Cardiac fibroblast (primary cell): ENCODE measurements at regions not wholly inside any gene's neighbourhood (a gene's known extent, or its start where the extent isn't known, plus 50 kb on each side); places are given as distances from the start of the nearest gene placed in this dataset.

ENCODE experiments used
- DNase-seq, 2 donors: peaks; one replicate each; pipeline versions ENCODE4 v3.0.0 to v3.0.0-alpha.2; 2010; ENCODE audit warnings: low read depth in 2 of 2
- H3K4me3 ChIP-seq, 2 donors: replicated peaks in 1 of 2; 1 replicate in 1 of 2; 2 replicates in 1 of 2; pipeline ENCODE4 v1.5.1; 2011; ENCODE audit warnings: low read depth in 2 of 2, low read length in 2 of 2, mild to moderate bottlenecking in 2 of 2, moderate library complexity in 1 of 2
- TF ChIP-seq, protein P1 (sequence below): IDR thresholded peaks from one replicate; pipeline ENCODE4 v1.5.1; 2011; ENCODE audit warnings: low read depth, mild to moderate bottlenecking, low read length, inconsistent platforms

DNA sequence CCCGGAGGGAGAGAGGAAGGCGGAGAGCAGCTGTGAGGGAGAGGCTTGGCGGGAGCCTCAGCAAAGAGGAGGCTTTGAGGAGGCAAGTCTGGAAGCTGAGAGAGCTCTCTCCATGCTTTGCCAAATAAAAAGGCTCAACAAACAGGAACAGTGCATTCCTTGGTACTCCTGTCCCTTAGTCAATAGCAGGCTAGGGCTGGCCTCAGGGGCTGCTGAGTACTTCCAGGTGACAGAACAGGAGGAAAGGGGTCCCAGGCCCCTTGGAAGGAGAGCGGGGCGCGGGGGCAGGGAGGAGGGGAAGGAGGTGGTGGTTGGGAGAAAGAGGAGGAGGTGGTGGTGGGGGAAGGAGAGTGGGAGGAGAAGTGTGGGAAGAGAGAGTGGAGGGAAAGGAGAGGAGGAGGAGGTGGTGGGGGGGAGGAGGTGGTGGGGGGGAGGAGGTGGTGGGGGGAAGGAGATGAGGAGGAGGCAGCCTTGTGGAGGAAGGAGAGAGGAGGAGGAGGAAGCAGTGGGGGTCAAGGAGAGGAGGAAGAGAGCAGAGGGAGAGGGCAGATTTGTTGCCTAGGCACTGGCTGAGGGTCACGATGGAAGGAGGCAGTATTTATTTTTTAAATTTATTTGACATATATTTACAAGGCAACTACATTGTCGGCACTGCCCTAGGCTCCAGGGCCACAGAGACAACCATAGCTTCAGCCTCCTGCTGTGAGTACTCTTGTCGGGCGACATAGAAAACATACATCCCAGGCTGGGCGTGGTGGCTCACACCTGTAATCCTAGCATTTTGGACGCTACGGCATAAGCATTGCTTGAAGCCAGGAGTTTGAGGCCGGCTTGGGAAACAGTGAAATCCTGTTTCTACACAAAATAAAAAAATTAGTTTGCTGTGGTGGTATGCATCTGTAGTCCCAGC lies 74.2 kb upstream of the ZBED5 start:
- peak in 1 of 2 donors; percentile 42 for DNase-seq
- TF ChIP-seq, protein P1, sequence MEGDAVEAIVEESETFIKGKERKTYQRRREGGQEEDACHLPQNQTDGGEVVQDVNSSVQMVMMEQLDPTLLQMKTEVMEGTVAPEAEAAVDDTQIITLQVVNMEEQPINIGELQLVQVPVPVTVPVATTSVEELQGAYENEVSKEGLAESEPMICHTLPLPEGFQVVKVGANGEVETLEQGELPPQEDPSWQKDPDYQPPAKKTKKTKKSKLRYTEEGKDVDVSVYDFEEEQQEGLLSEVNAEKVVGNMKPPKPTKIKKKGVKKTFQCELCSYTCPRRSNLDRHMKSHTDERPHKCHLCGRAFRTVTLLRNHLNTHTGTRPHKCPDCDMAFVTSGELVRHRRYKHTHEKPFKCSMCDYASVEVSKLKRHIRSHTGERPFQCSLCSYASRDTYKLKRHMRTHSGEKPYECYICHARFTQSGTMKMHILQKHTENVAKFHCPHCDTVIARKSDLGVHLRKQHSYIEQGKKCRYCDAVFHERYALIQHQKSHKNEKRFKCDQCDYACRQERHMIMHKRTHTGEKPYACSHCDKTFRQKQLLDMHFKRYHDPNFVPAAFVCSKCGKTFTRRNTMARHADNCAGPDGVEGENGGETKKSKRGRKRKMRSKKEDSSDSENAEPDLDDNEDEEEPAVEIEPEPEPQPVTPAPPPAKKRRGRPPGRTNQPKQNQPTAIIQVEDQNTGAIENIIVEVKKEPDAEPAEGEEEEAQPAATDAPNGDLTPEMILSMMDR: no peak
- H3K4me3 ChIP-seq: peak overlapping the region; percentile 58 to 62

DNA sequence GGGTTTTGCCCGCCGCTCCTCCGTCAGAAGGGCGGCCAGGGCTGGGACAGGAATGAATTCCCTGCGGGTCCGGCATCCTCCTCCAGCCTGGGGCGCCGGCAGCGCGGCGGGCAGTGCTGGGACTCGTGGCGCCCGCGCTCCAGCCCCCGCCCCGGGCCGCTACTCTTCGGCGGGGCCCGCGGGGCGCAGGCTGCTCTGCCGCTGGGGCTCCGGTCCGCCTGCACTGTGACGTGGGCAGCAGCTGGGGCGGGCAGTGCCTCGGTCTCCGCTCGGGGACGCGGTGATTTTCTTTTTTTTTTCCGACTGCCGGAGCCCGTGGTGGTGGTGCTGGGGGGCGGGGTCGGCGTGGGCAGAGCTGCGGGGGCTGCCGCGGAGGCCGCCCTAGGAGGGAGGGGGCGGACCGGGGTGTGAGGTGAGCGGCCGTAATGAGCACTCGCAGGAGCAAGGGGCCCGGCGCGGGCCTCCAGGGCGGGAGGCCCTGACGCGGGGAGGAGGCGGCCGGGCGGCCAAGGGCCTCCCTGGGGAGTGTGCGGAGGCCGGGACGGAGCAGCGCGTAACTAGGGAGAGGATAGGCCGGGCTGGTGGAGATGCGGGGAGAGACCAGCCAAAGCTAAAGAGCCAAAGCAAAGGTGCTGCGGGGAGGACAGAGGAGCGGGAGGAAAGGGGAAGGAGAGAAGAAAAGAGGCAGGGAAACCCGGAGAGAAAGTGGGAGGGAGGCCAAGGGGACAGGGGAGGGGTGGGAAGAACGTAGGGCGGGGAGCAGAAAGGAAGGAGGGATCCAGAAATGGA lies 73.3 kb upstream of the ZBED5 start:
- peak; percentile 77 to 92 for DNase-seq
- H3K4me3 ChIP-seq: peak overlapping the region; percentile 58 to 62
- TF ChIP-seq, protein P1: no peak

DNA sequence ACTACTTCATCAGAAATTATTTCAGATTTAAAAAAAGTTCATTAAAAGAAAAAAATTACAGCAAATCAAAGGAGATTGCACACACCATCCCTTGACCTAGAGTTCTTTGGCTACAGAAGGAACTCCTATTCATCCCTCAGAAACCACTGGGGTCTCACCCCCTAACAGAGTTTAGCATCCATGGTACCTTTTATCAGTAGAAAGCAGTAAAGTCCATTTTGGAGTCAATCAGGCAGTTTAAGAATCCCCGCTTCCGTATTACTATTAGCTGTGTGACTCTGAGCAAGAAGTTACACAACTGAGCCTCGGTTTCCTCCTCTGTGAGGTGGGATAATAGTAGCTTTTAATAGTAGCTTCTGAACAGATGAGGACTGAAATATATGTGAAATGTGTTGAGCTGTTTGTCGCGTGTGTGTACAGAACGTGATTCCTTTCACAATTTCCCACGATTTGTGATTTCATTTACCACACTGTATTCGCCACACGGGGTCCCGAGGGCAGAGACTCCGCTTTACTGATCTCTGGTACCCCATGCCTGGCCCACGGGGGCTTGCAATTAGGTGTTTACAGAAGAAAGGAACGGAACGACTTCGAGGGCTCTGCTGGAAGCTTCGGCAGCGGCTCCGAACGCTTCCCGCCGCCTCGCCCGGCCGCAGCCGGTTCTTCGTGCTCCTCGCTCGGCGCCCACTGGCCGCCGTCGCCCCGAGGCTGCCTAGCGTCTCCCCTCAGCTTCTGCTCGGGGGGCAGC lies 72.5 kb upstream of the ZBED5 start:
- TF ChIP-seq, protein P1: no peak
- peak; percentile 34 to 37 for DNase-seq
- H3K4me3 ChIP-seq: peak overlapping the region; percentile 58 to 62

DNA sequence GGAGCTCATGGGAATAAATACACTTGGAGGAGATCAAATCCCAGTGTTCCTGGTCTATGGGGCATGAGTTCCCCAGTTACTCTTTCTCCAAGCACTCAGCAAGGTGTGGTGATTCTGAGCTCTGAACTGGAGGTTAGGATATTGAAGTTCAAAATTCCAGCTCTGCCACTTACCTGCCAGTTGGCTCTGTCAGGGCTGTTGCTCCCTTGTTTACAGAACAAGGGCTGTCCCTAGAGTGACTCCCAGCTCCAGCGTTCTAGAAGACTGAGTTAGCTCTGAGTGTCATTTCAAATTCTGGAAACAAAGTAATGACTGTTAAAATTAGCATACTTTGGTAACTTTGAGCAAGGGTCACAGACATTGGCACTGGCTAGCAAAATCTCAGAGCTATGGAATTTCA lies 69.7 kb upstream of the ZBED5 start:
- H3K4me3 ChIP-seq: no peak overlapping the region
- DNase-seq: no peak
- TF ChIP-seq, protein P1: no peak

DNA sequence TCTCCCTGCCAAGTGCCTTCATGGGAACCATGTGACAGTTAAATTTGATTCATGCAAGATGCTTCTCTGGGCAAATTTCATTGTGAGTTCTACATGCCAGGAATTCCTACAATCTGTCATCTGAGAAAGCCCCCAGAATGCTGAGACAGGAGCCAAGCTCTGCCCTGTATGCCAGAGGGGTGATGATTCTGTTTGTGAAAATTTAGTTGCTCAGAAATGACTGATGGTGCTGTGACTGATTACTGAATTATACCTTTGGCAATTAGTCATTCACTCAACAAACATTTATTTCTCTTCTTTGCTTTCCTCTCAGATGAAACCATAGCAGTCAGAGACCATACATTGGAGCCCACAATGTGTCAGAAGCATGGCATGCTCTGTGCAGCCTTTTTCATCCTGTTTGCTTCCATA lies 69.0 kb upstream of the ZBED5 start:
- no peak overlapping the region for H3K4me3 ChIP-seq
- DNase-seq: peak in 1 of 2 donors; percentile 30
- TF ChIP-seq, protein P1: no peak

DNA sequence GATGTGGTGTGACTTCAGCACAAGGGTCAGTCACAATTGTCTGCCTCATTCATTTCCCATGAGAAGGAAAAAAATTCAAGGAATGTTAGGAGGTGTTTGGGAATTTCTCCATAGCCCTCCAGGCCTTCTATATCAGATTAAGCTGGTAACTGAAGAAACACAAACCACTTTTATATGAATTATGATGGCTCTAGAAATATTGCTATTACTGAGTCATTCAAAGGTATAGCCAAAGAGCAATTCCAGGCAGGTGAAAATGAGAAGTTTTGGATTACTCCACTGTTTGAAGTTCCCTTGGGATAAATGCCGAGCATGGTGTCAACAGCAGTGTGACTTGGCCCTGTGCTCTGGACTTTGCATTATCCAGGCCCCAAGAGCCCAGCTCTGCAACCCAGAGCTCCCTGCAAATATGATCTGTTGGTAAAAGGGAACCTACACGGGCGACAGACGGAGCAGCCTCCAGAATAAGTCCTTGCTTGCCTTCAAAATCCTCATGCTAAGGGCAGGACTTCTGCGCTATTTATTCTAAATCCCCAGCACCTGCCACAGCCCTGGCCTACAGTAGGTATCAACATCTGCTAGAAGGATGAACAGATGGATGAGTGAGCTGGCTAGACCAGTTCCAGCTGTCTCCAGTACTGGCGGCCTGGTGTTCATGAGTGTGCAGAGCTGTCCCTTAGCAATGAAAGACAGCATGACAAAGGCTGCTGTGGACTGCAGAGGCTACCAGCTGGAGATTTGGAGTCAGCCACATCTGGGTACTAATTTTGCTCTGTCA lies 67.5 kb upstream of the ZBED5 start:
- DNase-seq: no peak
- H3K4me3 ChIP-seq: no peak overlapping the region
- TF ChIP-seq, protein P1: no peak
